ENCODE measurements at regions not wholly inside any gene's neighbourhood (a gene's known extent, or its start where the extent isn't known, plus 50 kb on each side); places are given as distances from the start of the nearest gene placed in this dataset.

DNA sequence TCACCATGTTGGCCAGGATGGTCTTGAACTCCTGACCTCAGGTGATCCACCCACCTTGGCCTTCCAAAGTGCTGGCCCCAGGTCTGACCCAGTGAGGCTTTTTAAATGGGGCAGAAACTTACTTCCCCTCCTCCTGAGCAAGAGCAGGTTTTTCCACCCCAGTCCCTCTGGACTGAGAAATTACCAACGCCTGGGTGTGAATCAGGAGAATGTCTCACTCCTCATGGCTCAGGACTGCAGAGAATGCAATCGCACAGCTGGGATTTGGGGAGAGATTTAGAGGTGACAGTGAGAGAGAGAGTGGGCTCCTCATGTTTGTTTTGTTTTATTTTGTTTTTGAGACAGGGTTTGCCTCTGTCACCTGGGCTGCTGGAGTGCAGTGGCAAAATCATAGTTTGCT, 203.6 kb downstream of the RAB11FIP4 start:
- H4K12ac ChIP-seq (ENCODE audit: low read depth, low read length): no peak overlapping the region
- H2AK5ac ChIP-seq (ENCODE audit: low read length): no peak overlapping the region
- no peaks in the 10 kb centered on the region for H3K36me3 ChIP-seq (ENCODE audit: control insufficient read depth in 1 of 2, insufficient read depth in 2 of 2, low read length in 2 of 2)
- WGBS (ENCODE audit: extremely low coverage, insufficient coverage, insufficient read length): no CpG with 5 or more reads among the region's 2 CpGs
- H3K27ac ChIP-seq (ENCODE audit: low read depth, low read length): peak overlapping the region; percentile 9
- peaks cover 25 to 45% of the 10 kb centered on the region in 2 experiments for H3K4me1 ChIP-seq (ENCODE audit: control insufficient read depth in 1 of 2, insufficient read depth in 2 of 2, low read length in 2 of 2)
- H3K79me1 ChIP-seq (ENCODE audit: low read length): peaks cover 24% of the 10 kb centered on the region
- no peaks in the 10 kb centered on the region for H3K9me3 ChIP-seq (ENCODE audit: insufficient read depth, low read depth, low read length)
- no peak overlapping the region for H4K91ac ChIP-seq (ENCODE audit: low read depth, low read length)
- H2BK12ac ChIP-seq (ENCODE audit: low read length): no peak overlapping the region
- peak; percentile 82 to 90 for DNase-seq
- no peak overlapping the region for H2BK5ac ChIP-seq (ENCODE audit: low read depth, low read length, poor library complexity)
- no peak overlapping the region for H3K9ac ChIP-seq (ENCODE audit: low read length)
- H3K14ac ChIP-seq (ENCODE audit: low read length): peak overlapping the region; percentile 37
- no peak overlapping the region for H3K18ac ChIP-seq (ENCODE audit: low read length)
- no peak overlapping the region for H3K4me2 ChIP-seq (ENCODE audit: low read length)
- no peak overlapping the region for H3K23ac ChIP-seq (ENCODE audit: low read length)
- no peak overlapping the region for H4K8ac ChIP-seq (ENCODE audit: low read depth, low read length)
- H3K79me2 ChIP-seq (ENCODE audit: control insufficient read depth, insufficient read depth, low read length, poor library complexity): peaks cover 5% of the 10 kb centered on the region
- peak overlapping the region; percentile 69 for H2BK120ac ChIP-seq (ENCODE audit: insufficient read depth, low read length, poor library complexity)
- no peak overlapping the region for H3K4me3 ChIP-seq (ENCODE audit: low read depth, low read length)
- no peaks in the 10 kb centered on the region for H3K27me3 ChIP-seq (ENCODE audit: insufficient read depth, low read length)
- no peak overlapping the region for H3K4ac ChIP-seq (ENCODE audit: low read depth, low read length)
- no peak overlapping the region for H2AFZ ChIP-seq (ENCODE audit: insufficient read depth, low read length, poor library complexity)

DNA sequence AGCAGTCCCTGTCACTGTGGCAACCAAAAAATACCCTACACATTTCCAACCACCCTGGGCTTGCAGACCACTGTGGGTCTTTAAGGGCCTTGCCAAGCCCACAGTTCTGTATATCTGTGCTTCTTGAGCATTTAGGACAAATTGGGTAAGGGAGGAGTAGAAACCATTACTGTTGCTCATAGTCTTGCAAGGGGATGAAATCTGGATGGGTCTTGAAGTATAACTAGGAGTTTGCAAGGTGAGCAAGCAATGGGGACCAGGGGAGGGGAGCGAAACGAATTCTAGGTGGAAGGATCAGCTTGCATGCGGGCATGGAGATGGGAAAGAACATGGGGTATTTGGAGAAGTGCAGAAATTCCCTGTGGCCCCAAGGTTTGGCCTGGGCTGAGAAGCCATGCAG, 202.9 kb downstream of the RAB11FIP4 start:
- Histone ChIP-seq H2AFZ (ENCODE audit: insufficient read depth, low read length, poor library complexity) (no peak overlapping the region), H4K8ac (ENCODE audit: low read depth, low read length) (no peak overlapping the region), H3K36me3 (ENCODE audit: control insufficient read depth in 1 of 2, insufficient read depth in 2 of 2, low read length in 2 of 2) (no peaks in the 10 kb centered on the region), H3K18ac (ENCODE audit: low read length) (no peak overlapping the region), H3K4me2 (ENCODE audit: low read length) (no peak overlapping the region), H2BK5ac (ENCODE audit: low read depth, low read length, poor library complexity) (no peak overlapping the region), H3K4me1 (ENCODE audit: control insufficient read depth in 1 of 2, insufficient read depth in 2 of 2, low read length in 2 of 2) (peaks cover 25 to 45% of the 10 kb centered on the region in 2 experiments), H3K23ac (ENCODE audit: low read length) (no peak overlapping the region), H4K91ac (ENCODE audit: low read depth, low read length) (no peak overlapping the region), H3K4me3 (ENCODE audit: low read depth, low read length) (no peak overlapping the region), H3K9ac (ENCODE audit: low read length) (no peak overlapping the region), H4K12ac (ENCODE audit: low read depth, low read length) (no peak overlapping the region), H2AK5ac (ENCODE audit: low read length) (no peak overlapping the region), H3K79me2 (ENCODE audit: control insufficient read depth, insufficient read depth, low read length, poor library complexity) (peaks cover 5% of the 10 kb centered on the region), H3K79me1 (ENCODE audit: low read length) (peaks cover 24% of the 10 kb centered on the region), H3K27me3 (ENCODE audit: insufficient read depth, low read length) (no peaks in the 10 kb centered on the region), H3K9me3 (ENCODE audit: insufficient read depth, low read depth, low read length) (no peaks in the 10 kb centered on the region), H3K27ac (ENCODE audit: low read depth, low read length) (no peak overlapping the region), H3K14ac (ENCODE audit: low read length) (no peak overlapping the region), H2BK120ac (ENCODE audit: insufficient read depth, low read length, poor library complexity) (no peak overlapping the region), H2BK12ac (ENCODE audit: low read length) (no peak overlapping the region), H3K4ac (ENCODE audit: low read depth, low read length) (no peak overlapping the region)
- DNase-seq: peak in 1 of 2 donors; percentile 55
- WGBS (ENCODE audit: extremely low coverage, insufficient coverage, insufficient read length): no CpG with 5 or more reads among the region's 3 CpGs

DNA sequence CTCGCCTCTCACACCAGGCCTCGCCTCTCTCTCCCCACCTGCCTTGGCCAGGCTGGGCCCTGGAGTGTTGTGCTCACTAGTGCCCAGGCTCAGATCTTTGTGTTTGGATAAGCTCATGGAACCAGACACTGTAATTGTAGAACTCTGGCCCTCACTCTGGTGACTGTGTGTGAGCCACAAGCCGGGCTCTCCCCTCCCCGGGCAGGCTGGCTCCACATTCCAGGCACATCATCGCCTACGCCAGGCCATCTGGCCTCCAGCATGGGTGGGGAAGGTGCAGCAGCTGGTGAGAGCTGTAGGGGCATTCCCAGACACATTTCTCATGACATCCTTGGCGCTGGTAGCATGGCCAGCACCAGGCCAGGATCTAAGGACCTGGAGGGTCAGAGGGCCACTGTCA, 202.3 kb downstream of the RAB11FIP4 start:
- Histone ChIP-seq H3K4me2 (ENCODE audit: low read length) (no peak overlapping the region), H2AK5ac (ENCODE audit: low read length) (no peak overlapping the region), H3K14ac (ENCODE audit: low read length) (peak overlapping the region; percentile 10), H2AFZ (ENCODE audit: insufficient read depth, low read length, poor library complexity) (no peak overlapping the region), H3K4ac (ENCODE audit: low read depth, low read length) (no peak overlapping the region), H3K36me3 (ENCODE audit: control insufficient read depth in 1 of 2, insufficient read depth in 2 of 2, low read length in 2 of 2) (no peaks in the 10 kb centered on the region), H3K27me3 (ENCODE audit: insufficient read depth, low read length) (no peaks in the 10 kb centered on the region), H3K79me1 (ENCODE audit: low read length) (peaks cover 24% of the 10 kb centered on the region), H3K18ac (ENCODE audit: low read length) (no peak overlapping the region), H3K9me3 (ENCODE audit: insufficient read depth, low read depth, low read length) (no peaks in the 10 kb centered on the region), H3K79me2 (ENCODE audit: control insufficient read depth, insufficient read depth, low read length, poor library complexity) (peaks cover 5% of the 10 kb centered on the region), H3K9ac (ENCODE audit: low read length) (no peak overlapping the region), H3K23ac (ENCODE audit: low read length) (no peak overlapping the region), H3K4me1 (ENCODE audit: control insufficient read depth in 1 of 2, insufficient read depth in 2 of 2, low read length in 2 of 2) (peaks cover 23 to 41% of the 10 kb centered on the region in 2 experiments), H2BK12ac (ENCODE audit: low read length) (no peak overlapping the region), H2BK120ac (ENCODE audit: insufficient read depth, low read length, poor library complexity) (no peak overlapping the region), H4K12ac (ENCODE audit: low read depth, low read length) (no peak overlapping the region), H3K27ac (ENCODE audit: low read depth, low read length) (no peak overlapping the region), H2BK5ac (ENCODE audit: low read depth, low read length, poor library complexity) (no peak overlapping the region), H4K91ac (ENCODE audit: low read depth, low read length) (no peak overlapping the region), H4K8ac (ENCODE audit: low read depth, low read length) (no peak overlapping the region), H3K4me3 (ENCODE audit: low read depth, low read length) (no peak overlapping the region)
- DNase-seq: peak; percentile 98
- no CpG with 5 or more reads among the region's 7 CpGs for WGBS (ENCODE audit: extremely low coverage, insufficient coverage, insufficient read length)

DNA sequence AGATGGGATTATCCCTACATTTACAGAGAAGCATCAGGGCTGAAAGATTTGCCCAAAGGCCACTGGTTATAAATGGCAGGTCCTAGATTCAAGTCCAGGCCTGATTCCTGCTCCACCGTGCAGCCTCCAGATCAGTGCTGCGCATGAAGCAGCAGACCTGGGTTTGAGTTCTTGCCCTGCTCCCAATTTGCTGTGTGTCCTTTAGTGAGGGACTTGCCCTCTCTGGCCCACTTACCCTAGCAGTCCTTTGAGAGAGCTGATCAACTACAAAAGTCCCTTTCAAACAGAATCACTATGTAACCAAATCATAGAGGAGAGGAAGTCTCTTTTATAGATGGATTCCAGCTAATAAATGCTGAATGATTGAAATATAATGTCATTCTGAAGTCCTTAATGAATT, 200.4 kb downstream of the RAB11FIP4 start:
- Histone ChIP-seq H3K9ac (ENCODE audit: low read length) (no peak overlapping the region), H2BK5ac (ENCODE audit: low read depth, low read length, poor library complexity) (no peak overlapping the region), H3K27me3 (ENCODE audit: insufficient read depth, low read length) (no peaks in the 10 kb centered on the region), H3K14ac (ENCODE audit: low read length) (no peak overlapping the region), H3K79me2 (ENCODE audit: control insufficient read depth, insufficient read depth, low read length, poor library complexity) (peaks cover 1% of the 10 kb centered on the region), H3K23ac (ENCODE audit: low read length) (no peak overlapping the region), H2BK12ac (ENCODE audit: low read length) (no peak overlapping the region), H3K4me2 (ENCODE audit: low read length) (no peak overlapping the region), H4K12ac (ENCODE audit: low read depth, low read length) (no peak overlapping the region), H4K8ac (ENCODE audit: low read depth, low read length) (no peak overlapping the region), H2AK5ac (ENCODE audit: low read length) (no peak overlapping the region), H3K4me1 (ENCODE audit: control insufficient read depth in 1 of 2, insufficient read depth in 2 of 2, low read length in 2 of 2) (peaks cover 15 to 26% of the 10 kb centered on the region in 2 experiments), H4K91ac (ENCODE audit: low read depth, low read length) (no peak overlapping the region), H2BK120ac (ENCODE audit: insufficient read depth, low read length, poor library complexity) (no peak overlapping the region), H3K27ac (ENCODE audit: low read depth, low read length) (no peak overlapping the region), H3K79me1 (ENCODE audit: low read length) (peaks cover 13% of the 10 kb centered on the region), H2AFZ (ENCODE audit: insufficient read depth, low read length, poor library complexity) (no peak overlapping the region), H3K9me3 (ENCODE audit: insufficient read depth, low read depth, low read length) (no peaks in the 10 kb centered on the region), H3K4me3 (ENCODE audit: low read depth, low read length) (no peak overlapping the region), H3K4ac (ENCODE audit: low read depth, low read length) (no peak overlapping the region), H3K18ac (ENCODE audit: low read length) (no peak overlapping the region), H3K36me3 (ENCODE audit: control insufficient read depth in 1 of 2, insufficient read depth in 2 of 2, low read length in 2 of 2) (no peaks in the 10 kb centered on the region)
- WGBS (ENCODE audit: extremely low coverage, insufficient coverage, insufficient read length): no CpG with 5 or more reads among the region's 2 CpGs
- DNase-seq: no peak

Measured in trophoblast cell (in vitro differentiated cells and primary cell).